Activated CD8-positive, alpha-beta T cell treated with anti-CD3 and anti-CD28 coated beads for 36 hours (primary cell): ENCODE measurements at regions not wholly inside any gene's neighbourhood (a gene's known extent, or its start where the extent isn't known, plus 50 kb on each side); places are given as distances from the start of the nearest gene placed in this dataset.

Source experiments
- ATAC-seq: fragments of 200-7000 bp; cut with Tn5 transposase; one replicate; pipeline ENCODE4 v1.10.0; 2021; ENCODE audit warnings: mild to moderate bottlenecking, moderate library complexity
- CTCF ChIA-PET: fragments of 350-600 bp; sonication (Branson Sonifier 250); formaldehyde crosslinking; loops from one replicate; lab custom pipeline; 2021; ENCODE audit warnings: antibody characterized with exemption; lab: Charles Lee
- POLR2A ChIA-PET: fragments of 350-600 bp; sonication (Branson Sonifier 250); formaldehyde crosslinking; loops from one replicate; lab custom pipeline; 2021; ENCODE audit warnings: antibody characterized with exemption; lab: Charles Lee
- DNase-seq: peaks from one replicate; pipeline ENCODE4 v3.0.0-alpha.2; 2020
- H3K27ac Mint-ChIP-seq: one replicate; pipeline ENCODE4 v1.8.0; 2021; ENCODE audit warnings: mild to moderate bottlenecking, mixed read lengths
- H3K27me3 Mint-ChIP-seq: one replicate; pipeline ENCODE4 v1.8.0; 2021; ENCODE audit warnings: mixed read lengths
- H3K36me3 Mint-ChIP-seq: one replicate; pipeline ENCODE4 v1.8.0; 2021; ENCODE audit warnings: low read depth, mixed read lengths
- H3K4me1 Mint-ChIP-seq: one replicate; pipeline ENCODE4 v1.8.0; 2021; ENCODE audit warnings: low read depth, mixed read lengths
- H3K4me3 Mint-ChIP-seq: one replicate; pipeline ENCODE4 v1.8.0; 2021; ENCODE audit warnings: mild to moderate bottlenecking, moderate library complexity, mixed read lengths
- H3K9me3 Mint-ChIP-seq: one replicate; pipeline ENCODE4 v1.8.0; 2021; ENCODE audit warnings: mixed read lengths
- intact Hi-C: fragments of 100-400 bp; cut with micrococcal nuclease; formaldehyde crosslinking; loops from one replicate; pipeline ENCODE4 v1.10.0; 2022
- TF ChIP-seq, protein P1 (sequence below): fragments of 200-600 bp; IDR thresholded peaks from one replicate; pipeline ENCODE4 v1.8.0; 2022; ENCODE audit warnings: antibody characterized with exemption, mild to moderate bottlenecking

DNA sequence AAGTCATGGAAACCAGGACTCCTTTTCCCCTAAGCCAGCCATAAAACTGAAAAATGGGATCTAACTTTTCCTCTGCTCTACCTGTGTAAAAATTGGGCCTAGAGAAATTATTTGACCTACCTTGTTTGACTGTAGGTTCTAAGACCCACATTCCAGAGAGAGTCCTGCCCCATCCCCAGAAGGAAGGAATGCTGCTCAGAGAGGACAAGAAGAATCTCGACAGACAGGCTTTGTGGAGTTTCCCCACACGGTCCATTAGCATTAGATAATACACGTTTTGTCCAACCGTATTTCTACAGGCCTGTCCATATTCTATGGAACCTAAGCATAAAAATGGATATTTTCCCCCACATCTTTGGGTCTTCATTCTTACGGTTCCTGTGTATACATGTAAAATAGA, 403.3 kb downstream of the METTL4 start:
- no peaks in the 10 kb centered on the region for H3K36me3 Mint-ChIP-seq
- no peaks in the 10 kb centered on the region for H3K9me3 Mint-ChIP-seq
- H3K27me3 Mint-ChIP-seq: peaks cover 3% of the 10 kb centered on the region
- ChIA-PET CTCF (no interaction called here), POLR2A (no interaction called here)
- intact Hi-C loops: no loop called here
- H3K4me3 Mint-ChIP-seq: no peak overlapping the region
- no peak overlapping the region for H3K27ac Mint-ChIP-seq
- ATAC-seq (no peak), DNase-seq (no peak)
- TF ChIP-seq, protein P1, sequence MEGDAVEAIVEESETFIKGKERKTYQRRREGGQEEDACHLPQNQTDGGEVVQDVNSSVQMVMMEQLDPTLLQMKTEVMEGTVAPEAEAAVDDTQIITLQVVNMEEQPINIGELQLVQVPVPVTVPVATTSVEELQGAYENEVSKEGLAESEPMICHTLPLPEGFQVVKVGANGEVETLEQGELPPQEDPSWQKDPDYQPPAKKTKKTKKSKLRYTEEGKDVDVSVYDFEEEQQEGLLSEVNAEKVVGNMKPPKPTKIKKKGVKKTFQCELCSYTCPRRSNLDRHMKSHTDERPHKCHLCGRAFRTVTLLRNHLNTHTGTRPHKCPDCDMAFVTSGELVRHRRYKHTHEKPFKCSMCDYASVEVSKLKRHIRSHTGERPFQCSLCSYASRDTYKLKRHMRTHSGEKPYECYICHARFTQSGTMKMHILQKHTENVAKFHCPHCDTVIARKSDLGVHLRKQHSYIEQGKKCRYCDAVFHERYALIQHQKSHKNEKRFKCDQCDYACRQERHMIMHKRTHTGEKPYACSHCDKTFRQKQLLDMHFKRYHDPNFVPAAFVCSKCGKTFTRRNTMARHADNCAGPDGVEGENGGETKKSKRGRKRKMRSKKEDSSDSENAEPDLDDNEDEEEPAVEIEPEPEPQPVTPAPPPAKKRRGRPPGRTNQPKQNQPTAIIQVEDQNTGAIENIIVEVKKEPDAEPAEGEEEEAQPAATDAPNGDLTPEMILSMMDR: no peak
- H3K4me1 Mint-ChIP-seq: no peaks in the 10 kb centered on the region

DNA sequence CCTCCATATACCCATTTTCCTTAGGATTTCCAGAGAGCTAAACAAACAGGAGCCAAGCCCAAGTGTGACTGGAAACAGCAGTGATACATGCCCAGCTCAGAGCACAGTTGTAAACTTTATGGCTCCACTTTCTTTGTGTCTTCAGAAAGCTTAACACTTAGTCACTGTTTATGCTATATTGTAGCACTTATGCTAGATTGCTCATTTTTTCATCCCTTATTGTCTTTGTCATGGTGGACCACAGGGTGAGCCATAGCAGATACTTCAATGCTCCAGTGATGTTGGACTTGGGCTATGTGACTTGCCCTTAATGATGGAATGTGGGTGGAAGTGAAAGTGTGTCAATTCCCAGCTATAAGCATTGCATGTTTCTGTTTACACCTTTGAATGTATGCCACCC, 401.6 kb downstream of the METTL4 start:
- CTCF ChIA-PET: no interaction called here
- ATAC-seq: no peak
- no peak overlapping the region for H3K27ac Mint-ChIP-seq
- intact Hi-C loops: no loop called here
- H3K36me3 Mint-ChIP-seq: no peaks in the 10 kb centered on the region
- H3K9me3 Mint-ChIP-seq: no peaks in the 10 kb centered on the region
- POLR2A ChIA-PET: no interaction called here
- no peak for DNase-seq
- H3K27me3 Mint-ChIP-seq: peaks cover 3% of the 10 kb centered on the region
- TF ChIP-seq, protein P1: no peak
- no peaks in the 10 kb centered on the region for H3K4me1 Mint-ChIP-seq
- no peak overlapping the region for H3K4me3 Mint-ChIP-seq

DNA sequence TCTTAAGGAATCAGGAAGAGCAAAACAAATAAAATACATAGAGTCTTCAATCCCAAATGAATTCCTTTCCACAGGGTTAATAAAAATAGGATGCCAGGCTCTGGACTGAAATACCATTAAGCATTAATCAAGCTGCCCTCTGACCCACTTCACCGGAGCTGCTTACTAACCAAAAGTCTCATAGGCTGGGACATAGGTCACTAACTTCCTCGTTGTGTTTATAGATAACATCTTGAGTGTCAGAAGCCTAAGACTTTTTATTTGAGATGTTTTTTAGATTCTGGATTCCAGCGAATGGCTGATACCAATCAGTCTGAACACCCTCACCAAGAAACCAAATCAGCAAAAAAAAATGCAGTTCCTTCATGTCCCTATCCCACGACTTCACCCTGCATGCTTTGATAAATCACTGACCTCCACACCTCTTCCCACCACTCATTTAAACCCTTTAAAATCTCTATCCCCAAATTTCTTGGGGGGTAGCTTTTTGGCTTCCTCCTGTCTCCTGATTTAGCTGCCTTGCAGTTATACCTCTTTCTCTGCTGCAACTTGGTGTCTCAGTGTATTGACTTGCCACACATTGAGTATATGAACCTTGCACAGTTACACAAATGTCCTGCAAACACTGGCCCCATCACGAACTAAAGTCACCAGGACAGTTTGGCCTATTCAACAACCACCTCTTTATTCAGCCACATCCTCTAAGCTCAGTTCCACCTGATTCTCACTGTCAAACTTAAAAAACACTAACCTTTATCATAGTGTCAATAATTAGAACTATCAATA, 399.3 kb downstream of the METTL4 start:
- DNase-seq: no peak
- Mint-ChIP-seq H3K9me3 (no peaks in the 10 kb centered on the region), H3K27ac (no peak overlapping the region), H3K4me1 (no peaks in the 10 kb centered on the region), H3K36me3 (no peaks in the 10 kb centered on the region), H3K4me3 (no peak overlapping the region), H3K27me3 (peaks cover 4% of the 10 kb centered on the region)
- ChIA-PET POLR2A (no interaction called here), CTCF (interaction anchor here (0.8 kb wide), 1 partner anchor 68 kb away, joined by 3 read pairs; no protein-coding TSS in a partner anchor)
- intact Hi-C loops: no loop called here
- TF ChIP-seq, protein P1: no peak
- no peak for ATAC-seq

DNA sequence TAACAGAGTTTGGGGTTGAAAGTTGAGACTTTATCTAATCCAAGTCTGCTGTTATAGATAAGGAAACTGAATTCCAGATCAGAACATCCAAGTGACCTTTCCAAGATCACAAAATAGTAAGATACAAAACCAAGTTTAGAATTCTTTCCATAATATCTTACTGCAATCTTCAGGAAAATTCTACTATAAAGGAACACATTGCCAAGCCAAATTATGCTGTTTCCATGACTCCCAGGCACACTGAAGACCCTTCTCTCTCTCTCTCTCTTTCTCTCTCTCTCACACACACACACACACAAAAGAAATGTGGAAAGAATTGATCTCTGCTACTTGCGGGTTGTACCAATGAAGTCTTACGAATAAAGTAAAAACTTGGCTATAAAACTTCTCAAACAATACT, 398.4 kb downstream of the METTL4 start:
- H3K4me3 Mint-ChIP-seq: no peak overlapping the region
- TF ChIP-seq, protein P1: no peak
- H3K27me3 Mint-ChIP-seq: peaks cover 4% of the 10 kb centered on the region
- no peaks in the 10 kb centered on the region for H3K4me1 Mint-ChIP-seq
- intact Hi-C loops: no loop called here
- no peaks in the 10 kb centered on the region for H3K9me3 Mint-ChIP-seq
- POLR2A ChIA-PET: no interaction called here
- no peak overlapping the region for H3K27ac Mint-ChIP-seq
- H3K36me3 Mint-ChIP-seq: no peaks in the 10 kb centered on the region
- no peak for DNase-seq
- CTCF ChIA-PET: no interaction called here
- no peak for ATAC-seq

DNA sequence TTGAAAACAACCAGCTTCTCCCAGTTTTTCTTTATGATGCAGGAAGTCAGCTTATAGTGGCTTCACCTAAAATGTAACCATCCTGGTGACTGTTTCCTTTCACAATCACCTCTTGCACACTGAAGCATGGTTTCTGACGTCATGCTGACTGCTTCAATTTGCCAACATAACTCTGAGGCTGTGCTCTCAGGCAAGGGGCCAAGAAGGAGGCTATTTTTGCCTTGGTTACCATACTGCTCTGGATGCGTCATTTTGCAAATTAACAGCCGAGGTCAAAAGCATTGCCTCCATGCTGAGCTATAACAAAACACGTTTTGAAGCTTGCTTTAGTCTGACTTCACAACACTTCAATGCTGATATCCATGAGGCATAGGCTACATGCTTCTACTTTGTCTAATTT, 397.8 kb downstream of the METTL4 start:
- intact Hi-C loops: no loop called here
- Mint-ChIP-seq H3K4me3 (no peak overlapping the region), H3K4me1 (no peaks in the 10 kb centered on the region), H3K27me3 (peaks cover 4% of the 10 kb centered on the region), H3K36me3 (no peaks in the 10 kb centered on the region), H3K9me3 (no peaks in the 10 kb centered on the region), H3K27ac (no peak overlapping the region)
- ChIA-PET CTCF (no interaction called here), POLR2A (no interaction called here)
- DNase-seq: no peak
- ATAC-seq: no peak
- TF ChIP-seq, protein P1: no peak
